ENCODE measurements at regions not wholly inside any gene's neighbourhood (a gene's known extent, or its start where the extent isn't known, plus 50 kb on each side); places are given as distances from the start of the nearest gene placed in this dataset.

GRCh38 chr7:106196460-106197021 is 84.4 kb upstream of the SYPL1 start:
- no peak for DNase-seq

DNA sequence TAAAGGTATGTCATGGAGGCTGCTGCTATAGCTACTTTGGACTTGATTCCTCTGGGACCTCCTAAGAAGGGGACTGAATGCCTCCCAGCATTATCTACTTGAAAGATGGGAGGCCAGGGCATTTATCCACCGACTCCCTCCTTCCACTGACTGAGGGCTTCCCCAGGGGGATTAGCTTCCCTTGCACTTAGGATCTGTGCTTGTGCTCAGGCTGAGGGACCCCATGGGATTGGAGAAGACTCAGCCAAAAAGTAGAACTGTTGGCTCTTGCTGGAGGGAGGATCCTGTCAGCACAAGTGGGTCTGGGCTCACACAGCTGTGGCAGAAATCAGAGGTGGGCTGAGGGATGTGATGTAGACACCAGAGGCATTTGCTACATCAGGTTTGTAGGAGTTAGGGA is 81.5 kb upstream of the SYPL1 start:
- DNase-seq = no peak

- peak; percentile 54 for DNase-seq
Observed at GRCh38 chr7:106190589-106191330, 78.6 kb upstream of the SYPL1 start.

- no peak for DNase-seq
Observed at GRCh38 chr7:106187613-106188350, 75.7 kb upstream of the SYPL1 start.

GRCh38 chr7:106185719-106186118 is 73.6 kb upstream of the SYPL1 start:
- no peak for DNase-seq

GRCh38 chr7:106183952-106184351 is 71.8 kb upstream of the SYPL1 start:
- no peak for DNase-seq

- no peak for DNase-seq
Observed at GRCh38 chr7:106182904-106183303, 70.8 kb upstream of the SYPL1 start.

DNA sequence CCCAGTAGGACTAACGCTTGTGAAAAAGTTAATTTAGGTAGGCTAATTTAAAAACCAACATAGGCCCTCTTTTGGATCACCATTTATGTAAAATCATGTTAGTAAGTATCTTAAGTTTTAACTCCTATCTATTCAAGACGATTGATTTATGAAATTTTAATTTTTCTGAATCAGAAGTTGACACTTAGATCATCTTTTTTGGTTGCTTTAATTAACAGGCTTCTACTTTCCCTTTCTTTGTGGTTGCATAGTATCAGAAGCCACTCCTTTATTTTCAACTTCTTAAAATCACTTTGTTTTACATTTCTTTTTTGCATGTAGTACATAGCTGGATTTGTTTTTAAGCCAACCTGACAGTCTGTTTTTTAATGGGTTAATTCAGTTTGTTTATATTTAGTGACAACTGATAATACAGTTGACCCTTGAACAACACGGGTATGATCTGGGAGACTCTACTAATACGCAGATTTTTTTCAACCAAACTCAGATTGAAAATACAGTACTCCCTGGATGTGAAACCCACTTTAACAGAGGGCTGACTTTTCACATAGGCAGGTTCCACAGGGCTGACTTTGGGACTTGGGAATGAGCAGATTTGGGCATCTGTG is 69.7 kb upstream of the SYPL1 start:
- no peak for DNase-seq

- DNase-seq = no peak
Observed at GRCh38 chr7:106180721-106181120, 68.6 kb upstream of the SYPL1 start.

GRCh38 chr7:106179256-106179655 is 67.1 kb upstream of the SYPL1 start:
- DNase-seq = no peak

- no peak for DNase-seq
Observed at GRCh38 chr7:106178593-106179134, 66.6 kb upstream of the SYPL1 start.

- no peak for DNase-seq
Observed at GRCh38 chr7:106177738-106178592, 65.9 kb upstream of the SYPL1 start.

GRCh38 chr7:106177300-106177690 is 65.2 kb upstream of the SYPL1 start:
- DNase-seq = no peak

GRCh38 chr7:106176414-106177299 is 64.5 kb upstream of the SYPL1 start:
- no peak for DNase-seq

- DNase-seq = no peak
Observed at GRCh38 chr7:106175507-106175906, 63.4 kb upstream of the SYPL1 start.

- DNase-seq = no peak
Observed at GRCh38 chr7:106170651-106171050, 58.5 kb upstream of the SYPL1 start.

GRCh38 chr7:106169821-106170610 is 57.9 kb upstream of the SYPL1 start:
- no peak for DNase-seq

GRCh38 chr7:106167439-106168136 is 55.5 kb upstream of the SYPL1 start:
- DNase-seq = no peak

- DNase-seq = no peak
Observed at GRCh38 chr7:106166651-106167342, 54.7 kb upstream of the SYPL1 start.

Measured in NCI-H1436 treated with DMSO at 0.1 percent for 48 hours (cell line).